ENCODE measurements at regions not wholly inside any gene's neighbourhood (a gene's known extent, or its start where the extent isn't known, plus 50 kb on each side); places are given as distances from the start of the nearest gene placed in this dataset.

DNA sequence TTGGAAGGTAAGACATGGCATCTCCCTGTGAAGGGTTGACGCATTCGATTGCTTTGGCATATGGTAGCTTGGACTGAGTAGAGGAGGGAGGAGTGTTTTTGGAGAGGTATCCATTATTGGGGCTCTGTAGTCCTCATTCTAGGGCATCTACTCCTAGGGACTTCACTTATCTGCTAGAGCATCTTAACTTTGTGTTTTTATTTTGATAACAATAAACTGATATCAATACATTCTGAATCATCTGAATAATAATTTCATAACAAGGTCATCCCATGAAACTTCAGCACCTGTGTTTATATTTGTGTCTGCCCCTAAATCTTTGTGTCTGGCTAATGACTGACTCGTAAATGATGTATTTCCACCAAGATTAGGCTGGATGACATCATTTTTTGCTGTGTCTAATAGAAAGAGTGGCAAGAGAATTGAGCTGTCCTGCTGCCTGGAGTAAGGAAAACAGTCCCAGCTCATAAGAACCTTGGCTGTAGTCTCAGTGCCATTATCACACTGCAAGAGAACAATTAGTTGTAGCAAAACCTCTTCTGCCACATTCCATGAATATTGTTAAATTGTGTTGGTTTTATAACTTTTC, 288.5 kb downstream of the PRL start:
- no peak for DNase-seq
- Histone ChIP-seq H3K4me3 (ENCODE audit: insufficient read depth, low read depth, low read length) (no peak overlapping the region), H3K27me3 (ENCODE audit: control insufficient read depth, insufficient read depth, low read length) (no peaks in the 10 kb centered on the region), H3K36me3 (replicated peaks; ENCODE audit: control insufficient read depth, insufficient read depth, low read length) (no peaks in the 10 kb centered on the region)

DNA sequence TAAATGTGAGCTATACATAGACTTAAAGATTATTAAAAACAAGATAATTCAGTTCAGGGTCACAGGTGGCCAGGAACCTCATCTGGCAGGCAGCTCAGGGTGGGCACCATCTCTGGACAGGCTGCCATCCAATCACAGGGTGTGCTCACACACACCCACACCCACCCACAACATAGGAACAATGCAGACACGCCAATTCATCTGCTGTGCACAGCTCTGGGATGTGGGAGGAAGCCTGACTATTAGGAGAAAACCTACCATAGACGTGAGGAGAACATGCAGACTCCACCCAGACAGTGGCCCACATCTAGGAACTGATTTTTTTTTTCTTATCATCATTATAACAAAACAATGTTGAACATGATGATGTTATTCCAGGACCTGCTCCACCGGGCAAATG, 286.7 kb downstream of the PRL start:
- DNase-seq: no peak
- H3K27me3 ChIP-seq (ENCODE audit: control insufficient read depth, insufficient read depth, low read length): no peaks in the 10 kb centered on the region

DNA sequence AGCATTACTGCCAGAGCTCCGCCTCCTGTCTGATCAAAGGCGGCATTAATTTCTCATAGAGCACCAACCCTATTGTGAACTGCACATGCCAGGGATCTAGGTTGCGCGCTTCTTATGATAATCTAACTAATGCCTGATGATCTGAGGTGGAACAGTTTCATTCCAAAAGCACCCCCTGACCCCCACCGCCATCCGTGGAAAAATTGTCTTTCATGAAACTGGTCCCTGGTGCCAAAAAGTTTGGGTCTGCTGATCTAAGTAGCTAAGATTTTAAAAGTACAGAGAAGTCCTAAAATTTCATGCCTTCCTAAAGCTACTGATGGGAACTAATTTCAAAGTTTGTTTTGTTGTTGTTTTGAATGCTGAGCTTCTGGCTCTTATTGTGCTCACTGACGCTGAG, 281.6 kb downstream of the PRL start:
- no peak overlapping the region for H3K4me3 ChIP-seq (ENCODE audit: insufficient read depth, low read depth, low read length)
- no peaks in the 10 kb centered on the region for H3K27me3 ChIP-seq (ENCODE audit: control insufficient read depth, insufficient read depth, low read length)
- DNase-seq: no peak
- H3K36me3 ChIP-seq (replicated peaks; ENCODE audit: control insufficient read depth, insufficient read depth, low read length): no peaks in the 10 kb centered on the region

More for the DNA sequence above, 286.7 kb downstream of the PRL start:
- Histone ChIP-seq H3K4me3 (ENCODE audit: insufficient read depth, low read depth, low read length) (no peak overlapping the region), H3K36me3 (replicated peaks; ENCODE audit: control insufficient read depth, insufficient read depth, low read length) (no peaks in the 10 kb centered on the region)

GRCh38 chr6:22015944-22016343, 280.9 kb downstream of the PRL start:
- Histone ChIP-seq H3K27me3 (ENCODE audit: control insufficient read depth, insufficient read depth, low read length) (no peaks in the 10 kb centered on the region), H3K36me3 (replicated peaks; ENCODE audit: control insufficient read depth, insufficient read depth, low read length) (no peaks in the 10 kb centered on the region), H3K4me3 (ENCODE audit: insufficient read depth, low read depth, low read length) (no peak overlapping the region)
- no peak for DNase-seq

DNA sequence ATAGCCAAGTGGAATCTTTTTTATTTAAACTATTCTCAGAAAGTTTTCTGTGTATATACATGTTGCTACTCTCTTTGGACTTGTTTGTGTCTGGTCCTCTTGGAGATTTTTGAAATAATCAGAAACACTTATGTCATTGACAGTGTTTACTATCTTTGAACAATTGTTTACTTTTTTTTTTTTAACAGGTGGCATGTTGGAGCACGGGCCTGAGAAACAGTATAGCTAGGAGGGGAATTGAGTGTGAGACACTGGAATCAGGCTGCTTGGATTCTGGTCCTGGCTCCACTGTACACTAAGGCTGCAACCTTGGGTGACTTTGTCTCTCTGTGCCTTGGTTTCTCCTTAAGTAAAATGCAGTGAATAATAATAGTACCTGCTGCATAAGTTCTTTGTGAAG, 279.6 kb downstream of the PRL start:
- DNase-seq: no peak
- H3K27me3 ChIP-seq (ENCODE audit: control insufficient read depth, insufficient read depth, low read length): no peaks in the 10 kb centered on the region

DNA sequence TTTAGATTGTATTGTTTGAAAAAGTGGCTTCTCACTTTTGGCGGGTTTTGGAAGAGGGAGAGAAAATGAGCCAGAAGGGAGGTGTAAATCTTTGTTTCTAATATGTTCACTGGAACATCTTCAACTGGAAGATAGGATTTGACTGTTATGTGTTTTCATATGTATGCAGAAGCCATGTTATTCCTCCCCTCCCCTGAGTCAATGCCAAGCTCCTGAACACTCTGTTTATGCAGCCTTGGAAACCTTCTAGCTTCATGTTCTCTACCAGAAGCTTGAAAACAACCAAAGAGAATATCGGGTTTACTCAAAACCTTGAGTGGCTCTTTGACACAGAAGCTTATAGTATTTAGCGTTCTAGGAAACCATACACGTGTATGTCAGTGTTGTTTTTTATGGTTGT, 279.1 kb downstream of the PRL start:
- H3K36me3 ChIP-seq (replicated peaks; ENCODE audit: control insufficient read depth, insufficient read depth, low read length): peaks cover 1% of the 10 kb centered on the region
- no peak for DNase-seq

More for the DNA sequence above, 279.6 kb downstream of the PRL start:
- no peak overlapping the region for H3K4me3 ChIP-seq (ENCODE audit: insufficient read depth, low read depth, low read length)
- H3K36me3 ChIP-seq (replicated peaks; ENCODE audit: control insufficient read depth, insufficient read depth, low read length): peaks cover 1% of the 10 kb centered on the region

GRCh38 chr6:22019857-22020256, 277.0 kb downstream of the PRL start:
- Histone ChIP-seq H3K4me3 (ENCODE audit: insufficient read depth, low read depth, low read length) (no peak overlapping the region), H3K27me3 (ENCODE audit: control insufficient read depth, insufficient read depth, low read length) (no peaks in the 10 kb centered on the region), H3K36me3 (replicated peaks; ENCODE audit: control insufficient read depth, insufficient read depth, low read length) (peaks cover 1% of the 10 kb centered on the region)
- no peak for DNase-seq

More for the DNA sequence above, 279.1 kb downstream of the PRL start:
- H3K4me3 ChIP-seq (ENCODE audit: insufficient read depth, low read depth, low read length): no peak overlapping the region
- H3K27me3 ChIP-seq (ENCODE audit: control insufficient read depth, insufficient read depth, low read length): no peaks in the 10 kb centered on the region

DNA sequence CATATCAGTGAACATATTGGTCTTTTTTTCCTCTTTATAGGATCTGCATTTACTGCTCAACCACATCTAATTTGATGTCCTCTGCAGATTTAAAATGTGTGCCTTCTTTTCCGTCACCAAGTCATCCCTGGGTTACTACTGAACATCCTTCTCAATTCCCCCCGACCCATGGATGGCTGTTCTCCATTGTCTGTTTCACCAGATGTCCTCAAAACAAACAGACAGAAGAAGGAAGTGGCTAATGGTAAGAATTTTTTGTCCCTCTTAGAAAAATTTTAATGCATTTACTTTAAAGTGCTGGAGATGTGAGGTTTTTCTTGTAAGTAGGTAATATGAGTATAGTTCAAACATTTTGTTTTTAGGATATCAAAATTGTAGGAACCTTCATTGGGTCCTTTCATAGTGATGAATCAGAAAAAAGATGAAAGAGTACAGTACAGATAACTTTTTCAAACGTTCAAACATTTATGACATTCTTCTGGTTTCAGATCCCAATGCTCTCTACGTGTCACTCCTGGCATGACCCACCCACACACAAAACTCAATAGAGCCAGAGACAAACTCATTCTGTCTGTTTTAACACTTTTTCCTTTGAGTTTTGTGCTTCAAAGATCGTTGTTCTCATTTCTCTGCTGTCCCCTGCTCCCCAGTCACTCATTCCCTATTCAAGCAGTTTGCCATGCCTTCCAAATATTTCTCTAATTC, 276.4 kb downstream of the PRL start:
- Histone ChIP-seq H3K4me3 (ENCODE audit: insufficient read depth, low read depth, low read length) (no peak overlapping the region), H3K27me3 (ENCODE audit: control insufficient read depth, insufficient read depth, low read length) (no peaks in the 10 kb centered on the region), H3K36me3 (replicated peaks; ENCODE audit: control insufficient read depth, insufficient read depth, low read length) (peaks cover 1% of the 10 kb centered on the region)
- DNase-seq: no peak

DNA sequence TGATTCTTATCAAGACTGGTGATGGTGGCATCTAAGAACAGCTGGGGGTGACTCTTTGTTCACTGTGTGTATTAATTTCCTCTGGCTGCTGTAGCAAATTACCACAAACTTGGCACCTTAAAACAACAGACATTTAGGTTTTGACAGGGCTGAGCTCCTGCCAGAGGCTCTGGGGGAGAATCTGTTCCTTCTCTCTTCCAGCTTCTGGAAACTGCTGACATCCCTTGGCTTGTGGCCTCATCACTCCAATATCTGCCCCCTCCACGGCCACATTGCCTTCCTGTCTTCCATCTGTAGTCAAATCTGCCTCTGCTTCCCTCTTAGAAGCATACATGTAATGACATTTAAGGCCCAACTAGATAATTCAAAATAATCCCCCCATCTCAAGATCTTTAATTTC, 274.9 kb downstream of the PRL start:
- H3K4me3 ChIP-seq (ENCODE audit: insufficient read depth, low read depth, low read length): no peak overlapping the region
- no peaks in the 10 kb centered on the region for H3K27me3 ChIP-seq (ENCODE audit: control insufficient read depth, insufficient read depth, low read length)
- DNase-seq: no peak
- peaks cover 1% of the 10 kb centered on the region for H3K36me3 ChIP-seq (replicated peaks; ENCODE audit: control insufficient read depth, insufficient read depth, low read length)

DNA sequence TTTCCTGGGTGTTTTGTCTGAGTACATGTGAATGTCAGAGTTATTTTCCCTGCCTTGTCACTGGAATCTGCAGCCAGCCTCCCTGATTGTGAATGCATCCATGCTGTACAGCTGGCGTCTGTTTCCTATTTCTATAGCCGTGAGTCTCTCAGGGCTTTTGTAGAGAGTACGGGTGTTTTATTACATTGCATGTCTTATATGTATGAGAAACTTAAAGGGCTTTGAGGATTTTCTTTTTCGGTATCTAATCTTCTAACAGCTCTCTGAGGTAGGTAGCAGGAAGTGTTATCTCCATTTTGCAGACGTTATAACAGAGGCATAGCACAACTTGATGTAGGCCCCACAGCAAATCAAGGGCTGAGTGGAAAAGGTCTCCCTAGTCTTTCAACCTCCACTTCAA, 272.9 kb downstream of the PRL start:
- Histone ChIP-seq H3K27me3 (ENCODE audit: control insufficient read depth, insufficient read depth, low read length) (no peaks in the 10 kb centered on the region), H3K36me3 (replicated peaks; ENCODE audit: control insufficient read depth, insufficient read depth, low read length) (peaks cover 1% of the 10 kb centered on the region), H3K4me3 (ENCODE audit: insufficient read depth, low read depth, low read length) (no peak overlapping the region)
- DNase-seq: no peak

- Histone ChIP-seq H3K27me3 (ENCODE audit: control insufficient read depth, insufficient read depth, low read length) (no peaks in the 10 kb centered on the region), H3K36me3 (replicated peaks; ENCODE audit: control insufficient read depth, insufficient read depth, low read length) (peaks cover 1% of the 10 kb centered on the region), H3K4me3 (ENCODE audit: insufficient read depth, low read depth, low read length) (no peak overlapping the region)
- DNase-seq: no peak
Observed at GRCh38 chr6:22024973-22025467, 271.8 kb downstream of the PRL start.

- peak; percentile 59 for DNase-seq
- Histone ChIP-seq H3K36me3 (replicated peaks; ENCODE audit: control insufficient read depth, insufficient read depth, low read length) (peaks cover 1% of the 10 kb centered on the region), H3K4me3 (ENCODE audit: insufficient read depth, low read depth, low read length) (no peak overlapping the region), H3K27me3 (ENCODE audit: control insufficient read depth, insufficient read depth, low read length) (no peaks in the 10 kb centered on the region)
Observed at GRCh38 chr6:22025468-22026163, 271.2 kb downstream of the PRL start.

- peaks cover 1% of the 10 kb centered on the region for H3K36me3 ChIP-seq (replicated peaks; ENCODE audit: control insufficient read depth, insufficient read depth, low read length)
- H3K4me3 ChIP-seq (ENCODE audit: insufficient read depth, low read depth, low read length): no peak overlapping the region
- no peak for DNase-seq
- no peaks in the 10 kb centered on the region for H3K27me3 ChIP-seq (ENCODE audit: control insufficient read depth, insufficient read depth, low read length)
Observed at GRCh38 chr6:22026164-22026678, 270.6 kb downstream of the PRL start.

DNA sequence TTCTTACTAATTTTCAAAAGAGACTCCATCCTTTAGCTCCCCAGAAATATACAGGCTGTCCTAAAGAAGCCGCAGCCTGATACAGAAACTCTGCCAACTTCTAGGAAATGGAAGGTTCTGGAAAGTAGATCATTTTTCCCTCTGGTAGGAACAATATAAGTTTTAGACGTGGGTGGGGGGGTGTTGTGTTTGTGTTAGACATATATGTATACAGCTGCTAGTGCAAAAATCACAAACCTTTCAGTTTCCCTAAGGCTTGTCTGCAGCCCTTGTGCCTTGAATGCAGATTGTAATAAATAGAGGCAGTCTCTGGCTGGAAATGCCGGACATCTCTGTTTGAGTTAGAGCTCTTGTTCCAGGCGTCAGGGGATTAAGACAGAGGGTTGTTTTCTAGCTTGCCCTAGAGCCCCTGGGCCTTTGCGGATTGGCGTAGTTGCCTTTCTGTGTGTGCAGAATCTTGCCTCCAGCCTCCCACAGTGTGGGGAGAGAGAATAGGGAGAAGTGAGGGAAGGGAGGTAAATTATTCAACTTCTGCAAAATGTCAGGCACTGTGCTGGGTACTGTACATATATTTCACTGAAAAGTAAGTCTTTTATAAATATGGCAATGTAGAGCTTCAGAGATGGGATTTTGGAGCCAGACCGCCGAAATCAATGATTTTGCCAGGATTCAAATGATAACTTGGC, 269.7 kb downstream of the PRL start:
- no peak for DNase-seq
- no peaks in the 10 kb centered on the region for H3K36me3 ChIP-seq (replicated peaks; ENCODE audit: control insufficient read depth, insufficient read depth, low read length)
- H3K27me3 ChIP-seq (ENCODE audit: control insufficient read depth, insufficient read depth, low read length): no peaks in the 10 kb centered on the region
- H3K4me3 ChIP-seq (ENCODE audit: insufficient read depth, low read depth, low read length): no peak overlapping the region
